GM12864 (cell line): ENCODE measurements at regions not wholly inside any gene's neighbourhood (a gene's known extent, or its start where the extent isn't known, plus 50 kb on each side); places are given as distances from the start of the nearest gene placed in this dataset.

Experiments
- DNase-seq: peaks from one replicate; pipeline ENCODE4 v3.0.0-alpha.2; 2011; ENCODE audit warnings: low read depth
- H3K4me3 ChIP-seq: 2 replicates; pipeline ENCODE4 v1.5.1; 2011; ENCODE audit warnings: mild to moderate bottlenecking, low read depth, low read length, control low read depth
- CTCF ChIP-seq: IDR thresholded peaks from 2 replicates; pipeline ENCODE4 v1.5.1; 2011; ENCODE audit warnings: low read depth, mild to moderate bottlenecking, moderate library complexity, low read length, control low read depth, inconsistent platforms; ENCODE audit errors: missing control alignments

GRCh38 chr15:97410897-97411575, 549.5 kb upstream of the ARRDC4 start:
- TF ChIP-seq CTCF, result no peak
- DNase-seq, result no peak
- no peak overlapping the region for H3K4me3 ChIP-seq

DNA sequence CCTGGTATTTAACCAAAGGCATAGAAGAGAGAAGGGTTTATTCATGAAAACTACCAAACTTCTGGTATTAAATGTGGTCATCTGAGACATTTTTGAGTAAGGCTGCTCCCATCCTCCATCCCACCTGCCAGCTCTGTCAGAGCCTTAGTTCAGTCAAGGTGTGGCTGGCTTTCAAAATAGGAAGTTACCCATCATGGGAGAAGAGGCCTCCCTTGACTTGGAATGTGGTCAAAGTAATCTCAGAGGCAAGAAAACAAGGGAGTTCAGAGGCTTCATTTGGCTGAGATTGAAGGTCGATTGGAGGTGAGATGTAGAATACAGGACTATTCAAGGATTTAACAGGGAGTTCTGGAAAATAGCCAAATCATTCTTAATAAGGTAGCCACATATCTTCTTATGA, 540.4 kb upstream of the ARRDC4 start:
- no peak overlapping the region for H3K4me3 ChIP-seq
- no peak for TF ChIP-seq CTCF
- DNase-seq, result no peak

DNA sequence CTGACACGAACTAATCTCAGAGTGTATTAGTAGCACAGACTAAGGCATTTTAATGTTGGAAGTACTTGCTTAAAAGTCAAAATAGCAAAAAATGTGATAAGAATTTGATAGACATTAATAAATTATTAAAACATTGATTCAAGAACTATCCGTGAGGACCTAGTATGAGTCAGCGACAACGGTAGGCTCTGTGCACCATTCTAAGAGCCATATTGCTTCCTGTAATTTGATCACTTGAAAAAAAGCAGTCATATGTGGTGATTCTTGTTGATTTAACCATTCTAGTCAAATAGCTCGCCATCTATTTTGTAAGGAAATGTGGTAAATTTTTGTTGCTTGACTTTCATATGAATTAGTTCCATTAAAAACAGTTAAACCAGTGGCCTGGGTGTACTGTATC, 534.9 kb upstream of the ARRDC4 start:
- DNase-seq, result no peak
- no peak overlapping the region for H3K4me3 ChIP-seq
- no peak for TF ChIP-seq CTCF

GRCh38 chr15:97443101-97443500, 517.4 kb upstream of the ARRDC4 start:
- TF ChIP-seq CTCF, result no peak
- no peak overlapping the region for H3K4me3 ChIP-seq
- no peak for DNase-seq

DNA sequence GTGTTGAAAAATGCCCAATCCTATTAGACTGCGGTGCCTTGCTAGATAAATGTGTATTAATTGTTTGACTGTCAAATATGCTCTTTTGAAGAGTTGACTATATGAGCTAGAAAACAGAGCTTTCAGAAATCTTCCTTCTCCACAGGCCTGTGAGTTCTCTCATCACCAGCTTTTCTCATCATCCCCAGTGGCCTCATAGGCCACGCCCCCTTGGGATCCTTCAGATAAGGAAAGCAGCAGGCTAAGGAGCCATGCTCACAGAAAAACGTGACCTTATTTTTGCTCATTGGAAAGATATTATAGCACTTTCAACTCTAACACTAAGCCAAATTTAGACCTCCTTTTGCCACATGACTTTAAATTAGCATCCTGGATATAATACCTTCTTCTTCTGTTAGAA, 514.4 kb upstream of the ARRDC4 start:
- DNase-seq, result no peak
- TF ChIP-seq CTCF, result no peak
- H3K4me3 ChIP-seq, result no peak overlapping the region

DNA sequence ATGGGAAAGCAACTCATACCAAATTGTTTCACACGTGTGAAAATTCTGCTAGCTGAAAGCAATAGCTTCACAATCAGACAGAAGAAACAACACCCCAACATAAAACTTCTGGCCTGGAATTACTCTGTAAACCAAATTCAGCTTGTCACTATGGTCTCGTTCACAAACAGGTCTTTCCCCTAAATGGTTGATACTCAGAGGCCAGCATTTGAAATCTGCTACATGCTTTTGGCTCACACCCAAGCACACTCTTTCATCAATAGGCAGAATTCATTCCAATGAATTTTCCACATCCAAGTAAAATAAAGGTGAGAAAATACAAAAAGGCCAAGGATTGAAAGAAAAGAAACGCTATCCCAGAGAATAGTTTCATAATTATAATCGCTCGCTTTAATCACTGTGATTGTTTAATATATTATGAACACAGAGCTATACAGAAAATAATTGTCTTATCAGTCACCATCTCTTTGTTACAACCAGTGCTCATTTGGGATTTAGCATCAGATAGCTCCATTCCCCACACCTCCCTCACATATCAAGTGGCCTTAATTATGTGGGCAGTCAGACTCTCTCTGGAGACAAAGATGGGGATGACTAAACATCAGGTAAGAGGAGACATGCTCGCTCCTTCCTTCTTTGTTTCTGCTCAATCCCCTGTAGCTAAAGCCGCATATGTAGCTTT, 503.8 kb upstream of the ARRDC4 start:
- no peak for TF ChIP-seq CTCF
- H3K4me3 ChIP-seq, result no peak overlapping the region
- no peak for DNase-seq
